Mesothelial cell of epicardium (in vitro differentiated cells): ENCODE measurements at regions not wholly inside any gene's neighbourhood (a gene's known extent, or its start where the extent isn't known, plus 50 kb on each side); places are given as distances from the start of the nearest gene placed in this dataset.
A peak's percentile ranks its signal among the peaks of the same experiment; 100 is the strongest.

Experiments
- DNase-seq, 2 experiments: peaks; one replicate each; pipeline ENCODE4 v3.0.0; 2021; ENCODE audit warnings: low spot score in 2 of 2; ENCODE audit not compliant: unreplicated experiment in 2 of 2
- H3K27ac Mint-ChIP-seq: 2 replicates; pipeline ENCODE4 v1.8.0; 2021; ENCODE audit warnings: mixed read lengths
- H3K27me3 Mint-ChIP-seq: 2 replicates; pipeline ENCODE4 v1.8.0; 2021; ENCODE audit warnings: low read depth, mixed read lengths
- H3K36me3 Mint-ChIP-seq: 2 replicates; pipeline ENCODE4 v1.8.0; 2021; ENCODE audit warnings: mixed read lengths
- H3K4me1 Mint-ChIP-seq: 2 replicates; pipeline ENCODE4 v1.8.0; 2021; ENCODE audit warnings: mixed read lengths
- H3K4me3 Mint-ChIP-seq: 2 replicates; pipeline ENCODE4 v1.8.0; 2021; ENCODE audit warnings: mild to moderate bottlenecking, moderate library complexity, mixed read lengths
- H3K9me3 Mint-ChIP-seq: 2 replicates; pipeline ENCODE4 v1.8.0; 2021; ENCODE audit warnings: mixed read lengths
- TF ChIP-seq, protein P1 (sequence below): fragments of 200-600 bp; sonication (generic); IDR thresholded peaks from one replicate; pipeline ENCODE4 v1.5.0; 2021; ENCODE audit warnings: antibody characterized with exemption; ENCODE audit not compliant: unreplicated experiment

DNA sequence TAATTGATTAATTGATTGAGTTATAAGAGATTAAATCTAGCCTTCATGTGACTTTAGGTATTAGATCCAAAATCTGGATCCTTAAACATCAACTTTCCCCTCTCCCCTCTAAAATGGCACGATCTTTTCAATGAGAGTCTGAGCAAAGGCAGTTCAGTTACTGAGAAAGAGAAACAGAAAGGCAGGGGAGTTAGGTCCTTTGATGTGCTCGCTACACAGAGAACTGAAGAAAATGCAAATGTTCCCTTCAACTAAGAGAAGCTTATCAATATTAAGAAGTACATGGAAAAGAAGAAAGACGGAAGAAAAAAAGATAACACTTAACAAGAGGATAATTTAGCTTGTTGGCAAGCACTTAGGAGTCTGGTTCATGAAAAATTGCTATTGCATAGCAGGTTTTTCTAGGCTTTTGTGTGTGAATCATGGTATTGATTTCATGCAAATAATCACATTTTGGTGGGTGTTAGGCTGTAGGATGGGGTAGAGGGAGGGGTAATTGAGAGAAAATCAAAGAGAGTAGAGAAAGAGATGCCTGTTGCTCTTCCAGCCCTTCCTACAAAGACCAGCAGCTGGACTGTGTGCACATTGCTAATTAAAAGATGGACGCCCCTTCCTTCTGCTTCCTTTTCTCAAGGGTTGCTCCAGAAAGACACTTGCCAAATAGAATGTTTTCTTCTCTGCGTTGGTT, 307.6 kb upstream of the PLXNA2 start:
- no peaks in the 10 kb centered on the region for H3K9me3 Mint-ChIP-seq
- DNase-seq = no peak
- H3K36me3 Mint-ChIP-seq = no peaks in the 10 kb centered on the region
- H3K4me1 Mint-ChIP-seq = peaks cover 19% of the 10 kb centered on the region
- no peak overlapping the region for H3K27ac Mint-ChIP-seq
- no peak overlapping the region for H3K4me3 Mint-ChIP-seq
- TF ChIP-seq, protein P1, sequence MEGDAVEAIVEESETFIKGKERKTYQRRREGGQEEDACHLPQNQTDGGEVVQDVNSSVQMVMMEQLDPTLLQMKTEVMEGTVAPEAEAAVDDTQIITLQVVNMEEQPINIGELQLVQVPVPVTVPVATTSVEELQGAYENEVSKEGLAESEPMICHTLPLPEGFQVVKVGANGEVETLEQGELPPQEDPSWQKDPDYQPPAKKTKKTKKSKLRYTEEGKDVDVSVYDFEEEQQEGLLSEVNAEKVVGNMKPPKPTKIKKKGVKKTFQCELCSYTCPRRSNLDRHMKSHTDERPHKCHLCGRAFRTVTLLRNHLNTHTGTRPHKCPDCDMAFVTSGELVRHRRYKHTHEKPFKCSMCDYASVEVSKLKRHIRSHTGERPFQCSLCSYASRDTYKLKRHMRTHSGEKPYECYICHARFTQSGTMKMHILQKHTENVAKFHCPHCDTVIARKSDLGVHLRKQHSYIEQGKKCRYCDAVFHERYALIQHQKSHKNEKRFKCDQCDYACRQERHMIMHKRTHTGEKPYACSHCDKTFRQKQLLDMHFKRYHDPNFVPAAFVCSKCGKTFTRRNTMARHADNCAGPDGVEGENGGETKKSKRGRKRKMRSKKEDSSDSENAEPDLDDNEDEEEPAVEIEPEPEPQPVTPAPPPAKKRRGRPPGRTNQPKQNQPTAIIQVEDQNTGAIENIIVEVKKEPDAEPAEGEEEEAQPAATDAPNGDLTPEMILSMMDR = no peak
- H3K27me3 Mint-ChIP-seq = no peaks in the 10 kb centered on the region

- no peaks in the 10 kb centered on the region for H3K9me3 Mint-ChIP-seq
- no peaks in the 10 kb centered on the region for H3K36me3 Mint-ChIP-seq
- H3K27me3 Mint-ChIP-seq = no peaks in the 10 kb centered on the region
- DNase-seq = no peak
- TF ChIP-seq, protein P1 = no peak
- H3K27ac Mint-ChIP-seq = no peak overlapping the region
- no peak overlapping the region for H3K4me3 Mint-ChIP-seq
- peaks cover 23% of the 10 kb centered on the region for H3K4me1 Mint-ChIP-seq
Measured at GRCh38 chr1:208552928-208553327, 308.7 kb upstream of the PLXNA2 start.

GRCh38 chr1:208556461-208556860, 312.3 kb upstream of the PLXNA2 start:
- H3K36me3 Mint-ChIP-seq = no peaks in the 10 kb centered on the region
- no peaks in the 10 kb centered on the region for H3K9me3 Mint-ChIP-seq
- H3K4me3 Mint-ChIP-seq = no peak overlapping the region

GRCh38 chr1:208557046-208557722, 313.0 kb upstream of the PLXNA2 start:
- Mint-ChIP-seq H3K4me3 (no peak overlapping the region), H3K4me1 (peaks cover 13% of the 10 kb centered on the region), H3K27ac (no peak overlapping the region), H3K27me3 (no peaks in the 10 kb centered on the region), H3K36me3 (no peaks in the 10 kb centered on the region), H3K9me3 (no peaks in the 10 kb centered on the region)
- TF ChIP-seq, protein P1 = no peak
- no peak for DNase-seq

More at GRCh38 chr1:208556461-208556860, 312.3 kb upstream of the PLXNA2 start:
- peaks cover 19% of the 10 kb centered on the region for H3K4me1 Mint-ChIP-seq
- no peak for DNase-seq
- no peaks in the 10 kb centered on the region for H3K27me3 Mint-ChIP-seq
- TF ChIP-seq, protein P1 = no peak
- H3K27ac Mint-ChIP-seq = no peak overlapping the region

DNA sequence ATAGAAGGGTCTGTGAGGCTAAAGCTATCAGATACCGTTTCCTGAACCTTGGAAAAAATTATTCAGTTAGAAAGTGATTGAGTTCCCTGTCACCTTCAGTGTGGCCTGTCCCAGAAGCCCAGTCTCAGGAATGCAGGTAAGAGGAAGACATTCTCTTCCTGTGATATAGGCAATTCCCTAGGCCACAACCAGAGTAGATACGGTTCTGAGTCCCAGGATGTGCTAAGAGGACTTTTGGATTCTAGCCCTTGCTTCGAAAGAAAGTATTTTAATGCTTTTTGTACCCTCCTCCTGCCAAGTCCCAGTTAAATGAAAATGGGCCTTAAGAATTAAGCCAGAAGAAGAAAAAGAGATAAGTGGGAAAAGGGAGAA, 313.5 kb upstream of the PLXNA2 start:
- no peak overlapping the region for H3K4me3 Mint-ChIP-seq
- H3K36me3 Mint-ChIP-seq = no peaks in the 10 kb centered on the region
- TF ChIP-seq, protein P1 = no peak
- DNase-seq = no peak
- peak overlapping the region; percentile 73 for H3K27ac Mint-ChIP-seq
- H3K27me3 Mint-ChIP-seq = no peaks in the 10 kb centered on the region
- H3K9me3 Mint-ChIP-seq = no peaks in the 10 kb centered on the region
- peaks cover 13% of the 10 kb centered on the region for H3K4me1 Mint-ChIP-seq
